K562 (cell line): ENCODE measurements at regions not wholly inside any gene's neighbourhood (a gene's known extent, or its start where the extent isn't known, plus 50 kb on each side); places are given as distances from the start of the nearest gene placed in this dataset.

Source experiments
- ATAC-seq: fragments of 200-7000 bp; cut with Tn5 transposase; 3 replicates; pipeline ENCODE4 v1.9.1; 2020; ENCODE audit warnings: moderate library complexity
- BruUV-seq: library from RNA; stranded (reverse); fragments of 400-500 nt; replicated peaks from 2 replicates; lab custom pipeline; 2021; lab: Mats Ljungman, UMichigan
- CTCF ChIA-PET: fragments of 300-600 bp; formaldehyde crosslinking; extraction: SDS; loops from one replicate; lab custom pipeline; 2021; ENCODE audit warnings: low intra/inter-chr PET ratio; lab: Yijun Ruan, JAX
- POLR2A ChIA-PET: fragments of 300-600, 350-650 bp; sonication (Branson Sonifier 250); formaldehyde crosslinking; extraction: SDS; loops from one replicate; lab custom pipeline; 2021; ENCODE audit warnings: antibody characterized with exemption, inconsistent platforms; lab: Yijun Ruan, JAX
- DNase-seq, 4 experiments: peaks; one replicate each; pipeline versions ENCODE4 v3.0.0 to v3.0.0-alpha.2; 2011 to 2018; ENCODE audit warnings: low spot score in 3 of 4, mixed read lengths in 3 of 4; ENCODE audit errors: extremely low read depth in 1 of 4
- FAIRE-seq: peaks from 2 replicates; lab custom pipeline; 2011; peaks lifted over from hg19 to GRCh38; lab: Jason Lieb, UNC
- H2AFZ ChIP-seq: 2 replicates; pipeline ENCODE4 v1.6.0; 2011; ENCODE audit warnings: low read depth, low read length, control low read depth, inconsistent platforms
- H3K27ac ChIP-seq: fragments of 200-600 bp; 3 replicates; pipeline ENCODE4 v1.8.0; 2011; ENCODE audit warnings: low read depth, mild to moderate bottlenecking, control low read depth, inconsistent platforms, low read length, moderate library complexity, mixed read lengths; ENCODE audit errors: extremely low read depth
- H3K27me3 ChIP-seq, 2 experiments: fragments of 300-600 bp in 1 of 2; 2 replicates in 1 of 2; 3 replicates in 1 of 2; pipeline versions ENCODE4 v1.6.0 to v1.8.0; 2011; ENCODE audit warnings: inconsistent platforms in 2 of 2, low read length in 2 of 2, mild to moderate bottlenecking in 1 of 2, mixed read lengths in 1 of 2, moderate library complexity in 1 of 2; ENCODE audit not compliant: control insufficient read depth in 2 of 2, insufficient read depth in 2 of 2
- H3K36me3 ChIP-seq: fragments of 300-600 bp; 3 replicates; pipeline ENCODE4 v1.8.0; 2011; ENCODE audit warnings: mild to moderate bottlenecking, low read length, inconsistent platforms; ENCODE audit not compliant: control insufficient read depth, insufficient read depth
- H3K4me1 ChIP-seq, 2 experiments: fragments of 200-600 bp in 1 of 2; replicated peaks in 1 of 2; 2 replicates in 1 of 2; 3 replicates in 1 of 2; pipeline versions ENCODE4 v1.5.1 to v1.8.0; 2011; ENCODE audit warnings: inconsistent platforms in 2 of 2, low read length in 2 of 2, mild to moderate bottlenecking in 1 of 2, mixed read lengths in 1 of 2, moderate library complexity in 1 of 2; ENCODE audit not compliant: control insufficient read depth in 2 of 2, insufficient read depth in 2 of 2
- H3K4me2 ChIP-seq: 2 replicates; pipeline ENCODE4 v1.6.1; 2011; ENCODE audit warnings: low read length, control low read depth, inconsistent platforms, mixed read lengths; ENCODE audit not compliant: insufficient read depth
- H3K4me3 ChIP-seq: fragments of 200-600 bp; sonication (generic), shearing (Covaris generic); 2 replicates; pipeline ENCODE4 v1.5.1; 2016; ENCODE audit warnings: control low read depth, inconsistent platforms
- H3K79me2 ChIP-seq: fragments of 200-600 bp; 3 replicates; pipeline ENCODE4 v1.8.0; 2011; ENCODE audit warnings: low read length, inconsistent platforms; ENCODE audit not compliant: control insufficient read depth, insufficient read depth
- H3K9ac ChIP-seq, 2 experiments: 2 replicates each; pipeline versions ENCODE4 v1.6.0 to v1.6.1; 2011; ENCODE audit warnings: low read depth in 2 of 2, low read length in 2 of 2, control low read depth in 1 of 2, inconsistent platforms in 1 of 2, mild to moderate bottlenecking in 1 of 2, mixed read lengths in 1 of 2; ENCODE audit not compliant: insufficient read depth in 1 of 2
- H3K9me1 ChIP-seq: one replicate; pipeline ENCODE4 v1.6.0; 2011; ENCODE audit warnings: inconsistent platforms, mild to moderate bottlenecking, low read length, moderate library complexity; ENCODE audit not compliant: control insufficient read depth, insufficient read depth
- H3K9me3 ChIP-seq: replicated peaks from 2 replicates; pipeline ENCODE4 v1.5.1; 2011; ENCODE audit warnings: low read depth, low read length, inconsistent platforms; ENCODE audit not compliant: control insufficient read depth, insufficient read depth
- H4K20me1 ChIP-seq: replicated peaks from 2 replicates; pipeline ENCODE4 v1.6.1; 2011; ENCODE audit warnings: low read length, inconsistent platforms, mixed read lengths; ENCODE audit not compliant: control insufficient read depth, insufficient read depth
- ATF4 ChIP-seq: fragments of 450-650 bp; formaldehyde crosslinking; IDR thresholded peaks from 2 replicates; pipeline ENCODE4 v1.4.0; 2022; ENCODE audit warnings: mild to moderate bottlenecking, moderate library complexity
- ATF7 ChIP-seq: fragments of 450-650 bp; IDR thresholded peaks from 2 replicates; pipeline ENCODE4 v1.7.1; 2014; ENCODE audit warnings: mild to moderate bottlenecking, moderate library complexity
- CHD2 ChIP-seq: IDR thresholded peaks from 2 replicates; pipeline ENCODE4 v1.6.1; 2011; ENCODE audit warnings: low read depth, low read length
- JUNB ChIP-seq: fragments of 450-650 bp; formaldehyde crosslinking; conservative IDR thresholded peaks from 2 replicates; pipeline ENCODE4 v1.4.0; 2020; ENCODE audit warnings: mild to moderate bottlenecking
- MEF2A ChIP-seq: IDR thresholded peaks from 2 replicates; pipeline ENCODE4 v1.6.1; 2011; ENCODE audit warnings: low read depth, mild to moderate bottlenecking, low read length, moderate library complexity; ENCODE audit not compliant: control insufficient read depth
- MYC ChIP-seq, 2 experiments: fragments of 250-450 bp in 1 of 2; sonication (Bioruptor Pico) in 1 of 2; IDR thresholded peaks; 2 replicates each; pipeline versions ENCODE4 v1.5.1 to v1.6.1; 2012 to 2021; ENCODE audit warnings: low read depth in 2 of 2, borderline replicate concordance in 1 of 2, improper control_type of control experiment in 1 of 2, low read length in 1 of 2, mild to moderate bottlenecking in 1 of 2, moderate library complexity in 1 of 2
- NR4A1 ChIP-seq, 2 experiments: fragments of 250-450 bp in 1 of 2; fragments of 450-650 bp in 1 of 2; sonication (Bioruptor Pico) in 1 of 2; IDR thresholded peaks; 2 replicates each; pipeline versions ENCODE4 v1.4.0 to v1.6.1; 2016 to 2020; ENCODE audit warnings: mild to moderate bottlenecking in 2 of 2, missing compliant biosample characterization in 1 of 2, missing genetic modification characterization in 1 of 2, moderate library complexity in 1 of 2
- PRMT5 ChIP-seq: sonication (generic); formaldehyde crosslinking; IDR thresholded peaks from 2 replicates; pipeline ENCODE4 v1.5.0; 2020; ENCODE audit warnings: missing genetic modification reagents
- XRCC5 ChIP-seq: fragments of 200-400 bp; formaldehyde crosslinking; IDR thresholded peaks from 2 replicates; pipeline ENCODE4 v1.6.1; 2017; ENCODE audit warnings: low read depth, mild to moderate bottlenecking, low read length
- ZNF174 ChIP-seq: fragments of 250-450 bp; sonication (Bioruptor Pico); IDR thresholded peaks from 2 replicates; pipeline ENCODE4 v1.4.0; 2020; ENCODE audit warnings: mild to moderate bottlenecking
- ZNF263 ChIP-seq: sonication (generic); formaldehyde crosslinking; IDR thresholded peaks from 2 replicates; pipeline ENCODE4 v1.8.0; 2022; ENCODE audit warnings: mild to moderate bottlenecking, missing genetic modification reagents, borderline replicate concordance
- ZNF384 ChIP-seq: IDR thresholded peaks from 2 replicates; pipeline ENCODE4 v1.6.1; 2012; ENCODE audit warnings: low read depth, low read length, improper control_type of control experiment
- WGBS: fragments of 100-300 bp; shearing (Covaris generic); methylation state at CpG from one replicate; pipeline ENCODE4 v1.1.6; 2016; ENCODE audit warnings: low coverage, mixed read lengths; ENCODE audit not compliant: insufficient coverage; ENCODE audit errors: missing lambda C conversion rate; 5-methylcytosine and 5-hydroxymethylcytosine counted together
- in situ Hi-C: fragments of 300-500 bp; cut with MboI; formaldehyde crosslinking; loops from 4 replicates; pipeline ENCODE4 v1.15.0; 2018; ENCODE audit warnings: inconsistent platforms, mixed read lengths
- intact Hi-C: fragments of 100-400 bp; cut with micrococcal nuclease; formaldehyde crosslinking; loops from 2 replicates; pipeline ENCODE4 v1.14.2; 2022
- TF ChIP-seq, protein P1 (sequence below): fragments of 250-450 bp; sonication (Bioruptor Pico); IDR thresholded peaks from 2 replicates; pipeline ENCODE4 v1.8.0; 2021; ENCODE audit warnings: mild to moderate bottlenecking, moderate library complexity
- TF ChIP-seq, protein P2 (sequence below): IDR thresholded peaks from 2 replicates; pipeline ENCODE4 v1.6.1; 2011; ENCODE audit warnings: borderline replicate concordance, low read depth, mild to moderate bottlenecking, moderate library complexity, low read length; ENCODE audit not compliant: insufficient read depth, poor library complexity, severe bottlenecking

- H4K20me1 ChIP-seq = no peaks in the 10 kb centered on the region
- no peaks in the 10 kb centered on the region for H3K27me3 ChIP-seq
- DNase-seq (no peak), ATAC-seq (no peak), FAIRE-seq (no peak)
- no peaks in the 10 kb centered on the region for H3K9me1 ChIP-seq
- ChIA-PET CTCF (no interaction called here), POLR2A (interaction anchor here (1.7 kb wide), 1 partner anchor 18 kb away, joined by 5 read pairs; no protein-coding TSS in a partner anchor)
- WGBS = 49% methylated on average over 3 of the region's 3 CpGs
- H3K9ac ChIP-seq = no peak overlapping the region
- peaks cover 4 to 13% of the 10 kb centered on the region in 2 experiments; a peak in 3 of 5 replicates for H3K4me1 ChIP-seq
- no peak overlapping the region for H3K4me3 ChIP-seq
- no TSS peak for BruUV-seq
- no peaks in the 10 kb centered on the region for H3K9me3 ChIP-seq
- no peaks in the 10 kb centered on the region for H3K36me3 ChIP-seq
- H3K27ac ChIP-seq = no peak overlapping the region
- intact Hi-C loops (no loop called here), in situ Hi-C loops (no loop called here)
- H3K4me2 ChIP-seq = no peak overlapping the region
- no peaks in the 10 kb centered on the region for H3K79me2 ChIP-seq
- no peak overlapping the region for H2AFZ ChIP-seq
- TF ChIP-seq ATF7 (no peak), MEF2A (no peak), CHD2 (no peak), NR4A1 (CRISPR knock-in tag; IDR thresholded peaks at IDR 0.05) (no peak), NR4A1 (tag; IDR thresholded peaks at IDR 0.05) (no peak), ZNF174 (no peak), ZNF263 (CRISPR knock-in tag) (no peak), PRMT5 (CRISPR knock-in tag) (no peak), JUNB (CRISPR knock-in tag) (no peak), XRCC5 (no peak), MYC (IDR thresholded peaks at IDR 0.05; ENCODE audit: low read depth, low read length) (no peak), MYC (CRISPR knock-in tag; IDR thresholded peaks at IDR 0.05; ENCODE audit: borderline replicate concordance, low read depth) (no peak), ZNF384 (no peak), ATF4 (no peak)
- TF ChIP-seq, protein P1, sequence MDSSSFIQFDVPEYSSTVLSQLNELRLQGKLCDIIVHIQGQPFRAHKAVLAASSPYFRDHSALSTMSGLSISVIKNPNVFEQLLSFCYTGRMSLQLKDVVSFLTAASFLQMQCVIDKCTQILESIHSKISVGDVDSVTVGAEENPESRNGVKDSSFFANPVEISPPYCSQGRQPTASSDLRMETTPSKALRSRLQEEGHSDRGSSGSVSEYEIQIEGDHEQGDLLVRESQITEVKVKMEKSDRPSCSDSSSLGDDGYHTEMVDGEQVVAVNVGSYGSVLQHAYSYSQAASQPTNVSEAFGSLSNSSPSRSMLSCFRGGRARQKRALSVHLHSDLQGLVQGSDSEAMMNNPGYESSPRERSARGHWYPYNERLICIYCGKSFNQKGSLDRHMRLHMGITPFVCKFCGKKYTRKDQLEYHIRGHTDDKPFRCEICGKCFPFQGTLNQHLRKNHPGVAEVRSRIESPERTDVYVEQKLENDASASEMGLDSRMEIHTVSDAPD = no peak
- TF ChIP-seq, protein P2, sequence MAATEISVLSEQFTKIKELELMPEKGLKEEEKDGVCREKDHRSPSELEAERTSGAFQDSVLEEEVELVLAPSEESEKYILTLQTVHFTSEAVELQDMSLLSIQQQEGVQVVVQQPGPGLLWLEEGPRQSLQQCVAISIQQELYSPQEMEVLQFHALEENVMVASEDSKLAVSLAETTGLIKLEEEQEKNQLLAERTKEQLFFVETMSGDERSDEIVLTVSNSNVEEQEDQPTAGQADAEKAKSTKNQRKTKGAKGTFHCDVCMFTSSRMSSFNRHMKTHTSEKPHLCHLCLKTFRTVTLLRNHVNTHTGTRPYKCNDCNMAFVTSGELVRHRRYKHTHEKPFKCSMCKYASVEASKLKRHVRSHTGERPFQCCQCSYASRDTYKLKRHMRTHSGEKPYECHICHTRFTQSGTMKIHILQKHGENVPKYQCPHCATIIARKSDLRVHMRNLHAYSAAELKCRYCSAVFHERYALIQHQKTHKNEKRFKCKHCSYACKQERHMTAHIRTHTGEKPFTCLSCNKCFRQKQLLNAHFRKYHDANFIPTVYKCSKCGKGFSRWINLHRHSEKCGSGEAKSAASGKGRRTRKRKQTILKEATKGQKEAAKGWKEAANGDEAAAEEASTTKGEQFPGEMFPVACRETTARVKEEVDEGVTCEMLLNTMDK = no peak
Observed at GRCh38 chr18:57983965-57984364, 60.1 kb upstream of the NEDD4L start.
